Heart left ventricle (tissue), 13 donors: ENCODE measurements at regions not wholly inside any gene's neighbourhood (a gene's known extent, or its start where the extent isn't known, plus 50 kb on each side); places are given as distances from the start of the nearest gene placed in this dataset.

Experiments used
- CTCF ChIP-seq, 12 donors: fragments of 200-600 bp; sonication (generic) in 4 of 12; IDR thresholded peaks; one replicate each; pipeline versions ENCODE4 v1.5.0 to v1.8.0; 2018 to 2022; ENCODE audit warnings: antibody characterized with exemption in 12 of 12, mild to moderate bottlenecking in 5 of 12
- POLR2A ChIP-seq, 2 donors: fragments of 450-650 bp; IDR thresholded peaks; one replicate each; pipeline ENCODE4 v1.6.1; 2017; ENCODE audit warnings: antibody characterized with exemption in 2 of 2, mild to moderate bottlenecking in 2 of 2, moderate library complexity in 2 of 2
- donor health status: ischemic (EF 13 %, LVEDD 7.1; RV severe dilation, severe dysfunction).
- donor health status: DM: no; HTN: yes; CAD: no.
- donor health status: DM: no; HTN: no; CAD: no.
- donor health status: ischemic (EF 25% LVEDD 6.9; RV normal size, moderate dysfunction).
- donor health status: ischemic (EF 25% LVEDD 5.7; RV mildly dilated, moderate dysfunction).
- donor health status: ischemic (EF 35%, LVEDD 5.7; RV mildly dilated, moderate dysfunction).
- donor health status: nonischemic (EF 11% LVEDD 7.7; RV severe dilation, severe dysfunction).
- donor health status: DM: yes; HTN: yes; CAD: no.
- donor health status: PGD.
- donor health status: ischemic (EF 29% LVEDD 5.4; RV normal size, mild dysfunction).
- donor health status: nonischemic (EF 23%, LVEDD 6.1; RV moderate dilation, normal function).

DNA sequence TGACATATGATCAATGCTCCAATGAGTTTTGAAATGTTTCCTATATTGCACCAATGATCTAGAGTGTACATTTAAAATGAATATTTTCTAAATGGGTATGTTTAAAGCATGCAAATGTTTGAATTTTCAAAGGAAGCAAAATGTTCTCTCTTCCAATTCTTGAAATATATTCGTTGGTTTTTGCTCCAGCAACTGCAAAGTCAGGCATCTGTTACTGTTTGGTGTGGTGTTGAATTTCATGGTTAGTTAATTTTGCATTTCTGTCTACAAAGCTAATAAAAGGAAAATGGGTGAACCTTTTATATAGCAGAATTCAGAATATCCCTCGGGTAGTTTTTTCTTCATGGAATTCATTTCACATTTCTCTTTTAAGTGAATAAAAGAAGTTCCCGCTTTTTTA, 1018.3 kb downstream of the GRIK2 start:
- no peak for TF ChIP-seq CTCF (IDR thresholded peaks at IDR 0.05)
- no peak for TF ChIP-seq POLR2A (IDR thresholded peaks at IDR 0.05)
